ENCODE measurements at regions not wholly inside any gene's neighbourhood (a gene's known extent, or its start where the extent isn't known, plus 50 kb on each side); places are given as distances from the start of the nearest gene placed in this dataset.

DNA sequence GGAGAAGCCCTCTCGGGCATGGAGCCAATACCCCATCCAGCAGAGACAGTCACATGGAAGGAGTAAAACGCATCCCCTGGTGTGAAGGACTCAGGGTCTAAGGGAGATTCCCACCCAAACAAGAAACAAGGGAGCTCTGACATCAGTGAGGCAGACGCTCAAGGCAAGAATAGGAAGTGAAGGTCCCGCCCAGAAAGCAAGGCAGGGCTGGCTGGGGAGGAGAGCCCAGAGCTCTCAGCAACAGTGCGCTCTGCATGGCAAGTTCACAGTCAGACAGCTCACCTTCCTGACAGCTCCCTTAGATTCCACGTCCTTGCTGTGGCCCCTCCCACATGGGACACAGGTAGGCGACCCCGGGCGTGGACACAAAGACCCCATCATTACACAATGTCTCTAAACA lies 85.6 kb downstream of the TTLL2 start (continued):
- no peak for TF ChIP-seq ZNF444 (CRISPR knock-in tag; IDR thresholded peaks at IDR 0.05)
- TF ChIP-seq, protein P1, sequence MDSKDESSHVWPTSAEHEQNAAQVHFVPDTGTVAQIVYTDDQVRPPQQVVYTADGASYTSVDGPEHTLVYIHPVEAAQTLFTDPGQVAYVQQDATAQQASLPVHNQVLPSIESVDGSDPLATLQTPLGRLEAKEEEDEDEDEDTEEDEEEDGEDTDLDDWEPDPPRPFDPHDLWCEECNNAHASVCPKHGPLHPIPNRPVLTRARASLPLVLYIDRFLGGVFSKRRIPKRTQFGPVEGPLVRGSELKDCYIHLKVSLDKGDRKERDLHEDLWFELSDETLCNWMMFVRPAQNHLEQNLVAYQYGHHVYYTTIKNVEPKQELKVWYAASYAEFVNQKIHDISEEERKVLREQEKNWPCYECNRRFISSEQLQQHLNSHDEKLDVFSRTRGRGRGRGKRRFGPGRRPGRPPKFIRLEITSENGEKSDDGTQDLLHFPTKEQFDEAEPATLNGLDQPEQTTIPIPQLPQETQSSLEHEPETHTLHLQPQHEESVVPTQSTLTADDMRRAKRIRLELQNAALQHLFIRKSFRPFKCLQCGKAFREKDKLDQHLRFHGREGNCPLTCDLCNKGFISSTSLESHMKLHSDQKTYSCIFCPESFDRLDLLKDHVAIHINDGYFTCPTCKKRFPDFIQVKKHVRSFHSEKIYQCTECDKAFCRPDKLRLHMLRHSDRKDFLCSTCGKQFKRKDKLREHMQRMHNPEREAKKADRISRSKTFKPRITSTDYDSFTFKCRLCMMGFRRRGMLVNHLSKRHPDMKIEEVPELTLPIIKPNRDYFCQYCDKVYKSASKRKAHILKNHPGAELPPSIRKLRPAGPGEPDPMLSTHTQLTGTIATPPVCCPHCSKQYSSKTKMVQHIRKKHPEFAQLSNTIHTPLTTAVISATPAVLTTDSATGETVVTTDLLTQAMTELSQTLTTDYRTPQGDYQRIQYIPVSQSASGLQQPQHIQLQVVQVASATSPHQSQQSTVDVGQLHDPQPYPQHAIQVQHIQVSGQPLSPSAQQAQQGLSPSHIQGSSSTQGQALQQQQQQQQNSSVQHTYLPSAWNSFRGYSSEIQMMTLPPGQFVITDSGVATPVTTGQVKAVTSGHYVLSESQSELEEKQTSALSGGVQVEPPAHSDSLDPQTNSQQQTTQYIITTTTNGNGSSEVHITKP (IDR thresholded peaks at IDR 0.05; ENCODE audit: partially characterized antibody): no peak

DNA sequence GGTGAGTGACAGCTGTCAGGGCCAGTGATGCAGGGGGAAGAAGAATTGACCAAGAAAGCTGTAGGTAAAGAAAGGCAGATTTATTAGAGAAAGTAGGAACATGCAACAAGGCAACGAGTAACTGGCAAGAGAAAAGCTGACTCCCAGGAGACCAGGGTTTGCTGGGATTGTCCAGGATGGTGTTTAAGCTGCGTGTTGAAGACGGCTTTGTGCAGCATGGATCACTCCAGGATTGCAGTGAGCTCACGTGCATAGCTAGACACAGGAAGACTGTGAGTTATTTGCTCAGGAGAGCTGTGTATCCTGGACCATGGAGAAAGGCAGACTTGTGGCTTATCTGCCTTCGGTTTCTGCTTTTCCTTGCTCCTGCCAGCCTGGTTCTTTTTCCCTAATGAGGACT lies 87.6 kb downstream of the TTLL2 start:
- no peak overlapping the region for H3K27ac ChIP-seq (ENCODE audit: extremely low read depth, low read depth, low read length)
- intact Hi-C loops (cut with micrococcal nuclease) (no loop called here), in situ Hi-C loops (cut with MboI) (no loop called here)
- H3K4me2 ChIP-seq (ENCODE audit: insufficient read depth, low read length): no peak overlapping the region
- ChIA-PET POLR2A (no interaction called here), CTCF (ENCODE audit: low intra/inter-chr PET ratio) (no interaction called here)
- TF ChIP-seq MTA3 (IDR thresholded peaks at IDR 0.05; ENCODE audit: borderline replicate concordance): no peak
- peaks cover 0 to 6% of the 10 kb centered on the region in 2 experiments; a peak in 1 of 5 replicates for H3K4me1 ChIP-seq (replicated peaks in 1 of 2; ENCODE audit: control insufficient read depth in 2 of 2, insufficient read depth in 2 of 2, low read length in 2 of 2)
- H3K79me2 ChIP-seq (ENCODE audit: control insufficient read depth, insufficient read depth, low read length): no peaks in the 10 kb centered on the region
- peaks cover 17 to 71% of the 10 kb centered on the region in 2 experiments for H3K27me3 ChIP-seq (ENCODE audit: control insufficient read depth in 2 of 2, insufficient read depth in 2 of 2, low read length in 2 of 2)
- DNase-seq (ENCODE audit: extremely low read depth in 1 of 4, low spot score in 3 of 4): no peak
- WGBS (ENCODE audit: insufficient coverage, low coverage, missing lambda C conversion rate): 1% methylated on average over 5 of the region's 5 CpGs
- ATAC-seq: no peak
- no peak overlapping the region for H2AFZ ChIP-seq (ENCODE audit: low read depth, low read length)
- no peaks in the 10 kb centered on the region for H4K20me1 ChIP-seq (replicated peaks; ENCODE audit: control insufficient read depth, insufficient read depth, low read length)
- H3K36me3 ChIP-seq (ENCODE audit: control insufficient read depth, insufficient read depth, low read length): no peaks in the 10 kb centered on the region
- no TSS peak for BruUV-seq (replicated peaks)
- no peaks in the 10 kb centered on the region for H3K9me3 ChIP-seq (replicated peaks; ENCODE audit: control insufficient read depth, insufficient read depth, low read depth, low read length)
- no peak overlapping the region for H3K9ac ChIP-seq (ENCODE audit: insufficient read depth in 1 of 2, low read depth in 2 of 2, low read length in 2 of 2)
- no peak overlapping the region for H3K4me3 ChIP-seq
- FAIRE-seq: peak; percentile 42
- H3K9me1 ChIP-seq (ENCODE audit: control insufficient read depth, insufficient read depth, low read length): no peaks in the 10 kb centered on the region
